Hepatocyte (in vitro differentiated cells): ENCODE measurements at regions not wholly inside any gene's neighbourhood (a gene's known extent, or its start where the extent isn't known, plus 50 kb on each side); places are given as distances from the start of the nearest gene placed in this dataset.

Experiments
- CTCF ChIP-seq: fragments of 200-600 bp; sonication (generic); IDR thresholded peaks from 2 replicates; pipeline ENCODE4 v1.5.1; 2016; ENCODE audit warnings: antibody characterized with exemption, mild to moderate bottlenecking; ENCODE audit not compliant: poor library complexity
- EZH2phosphoT487 ChIP-seq: fragments of 200-600 bp; sonication (generic); IDR thresholded peaks from one replicate; pipeline ENCODE4 v1.6.1; 2018; ENCODE audit warnings: antibody characterized with exemption, mild to moderate bottlenecking, low read depth, moderate library complexity; ENCODE audit not compliant: unreplicated experiment, severe bottlenecking

GRCh38 chr6:15798533-15799255, 135.9 kb upstream of the DTNBP1 start:
- TF ChIP-seq CTCF, result no peak
- no peak for TF ChIP-seq EZH2phosphoT487
